Activated naive CD8-positive, alpha-beta T cell treated with anti-CD3 and anti-CD28 coated beads for 36 hours (primary cell): ENCODE measurements at regions not wholly inside any gene's neighbourhood (a gene's known extent, or its start where the extent isn't known, plus 50 kb on each side); places are given as distances from the start of the nearest gene placed in this dataset.

Experiments
- DNase-seq: peaks from one replicate; pipeline ENCODE4 v3.0.0; 2021
- H3K27ac Mint-ChIP-seq: one replicate; pipeline ENCODE4 v1.8.0; 2022; ENCODE audit warnings: mild to moderate bottlenecking, moderate library complexity, mixed read lengths
- H3K27me3 Mint-ChIP-seq: one replicate; pipeline ENCODE4 v1.8.0; 2022; ENCODE audit warnings: mild to moderate bottlenecking, mixed read lengths
- H3K36me3 Mint-ChIP-seq: one replicate; pipeline ENCODE4 v1.8.0; 2021; ENCODE audit warnings: mild to moderate bottlenecking, mixed read lengths
- H3K4me1 Mint-ChIP-seq: one replicate; pipeline ENCODE4 v1.8.0; 2021; ENCODE audit warnings: mixed read lengths
- H3K4me3 Mint-ChIP-seq: one replicate; pipeline ENCODE4 v1.8.0; 2022; ENCODE audit warnings: mild to moderate bottlenecking, moderate library complexity, mixed read lengths
- H3K9me3 Mint-ChIP-seq: one replicate; pipeline ENCODE4 v1.8.0; 2022; ENCODE audit warnings: mixed read lengths

DNA sequence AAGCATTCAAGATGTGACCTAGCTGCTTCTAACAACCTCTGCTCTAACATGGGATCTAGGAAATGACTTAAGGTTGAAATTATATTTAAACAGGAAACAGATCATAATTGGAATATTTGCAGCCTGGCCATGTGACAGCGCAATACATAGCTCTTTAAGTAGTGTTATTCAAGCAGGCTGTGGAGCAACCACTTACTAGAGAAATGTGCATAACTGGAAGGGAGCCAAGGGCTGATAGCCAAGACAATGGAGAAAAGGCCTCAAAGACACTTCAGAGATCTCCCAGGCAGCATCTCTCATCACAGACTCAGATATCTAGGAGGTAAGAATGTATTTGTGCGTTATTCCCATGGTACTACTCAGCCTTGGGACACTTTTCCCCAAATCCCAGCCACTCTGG is 823.0 kb upstream of the PRMT6 start:
- Mint-ChIP-seq H3K9me3 (peaks cover 2% of the 10 kb centered on the region), H3K4me1 (no peaks in the 10 kb centered on the region), H3K27me3 (no peaks in the 10 kb centered on the region), H3K27ac (no peak overlapping the region), H3K4me3 (no peak overlapping the region), H3K36me3 (no peaks in the 10 kb centered on the region)
- DNase-seq = no peak

DNA sequence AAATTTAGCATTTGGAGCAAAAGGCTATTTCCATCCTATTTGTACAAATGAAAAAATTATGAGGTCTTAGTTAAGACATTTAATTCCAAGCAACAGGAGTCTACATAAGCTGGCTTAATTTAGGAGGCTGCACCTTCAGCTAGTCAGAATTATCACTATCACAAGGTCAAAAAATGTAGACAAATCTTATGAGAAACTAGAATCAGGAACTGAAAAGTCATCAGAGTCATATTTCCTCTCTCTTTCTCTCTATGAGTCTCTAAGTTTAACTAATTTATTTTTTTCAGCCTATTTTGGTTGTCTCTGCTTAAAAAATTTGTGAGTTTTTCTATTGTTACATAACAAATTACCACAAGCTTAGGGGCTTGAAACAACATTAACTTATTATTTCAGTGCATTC is 807.1 kb upstream of the PRMT6 start:
- no peaks in the 10 kb centered on the region for H3K27me3 Mint-ChIP-seq
- no peaks in the 10 kb centered on the region for H3K4me1 Mint-ChIP-seq
- no peak overlapping the region for H3K27ac Mint-ChIP-seq
- no peak overlapping the region for H3K4me3 Mint-ChIP-seq
- DNase-seq = no peak
- H3K9me3 Mint-ChIP-seq = peaks cover 4% of the 10 kb centered on the region
- H3K36me3 Mint-ChIP-seq = no peaks in the 10 kb centered on the region

DNA sequence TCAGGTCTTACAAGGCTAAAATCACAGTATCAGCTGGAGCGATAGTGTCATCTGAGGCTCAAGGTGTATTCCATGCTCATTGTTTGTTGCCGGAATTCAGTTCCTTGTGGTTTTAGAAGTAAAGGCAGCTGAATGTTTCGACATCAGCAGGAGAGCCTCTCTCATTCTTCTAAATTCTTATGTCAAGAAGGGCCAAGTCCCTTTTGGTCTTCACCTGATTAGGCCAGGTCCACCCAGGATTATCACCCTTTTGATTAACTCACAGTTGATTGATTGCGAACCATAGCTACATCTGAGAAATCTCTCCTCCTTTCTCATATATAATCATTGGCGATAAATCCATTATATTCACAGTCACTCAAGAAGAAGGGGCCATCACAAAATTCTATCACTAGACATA is 806.7 kb upstream of the PRMT6 start:
- Mint-ChIP-seq H3K36me3 (no peaks in the 10 kb centered on the region), H3K4me1 (no peaks in the 10 kb centered on the region), H3K9me3 (peaks cover 4% of the 10 kb centered on the region), H3K4me3 (no peak overlapping the region), H3K27ac (no peak overlapping the region), H3K27me3 (no peaks in the 10 kb centered on the region)
- DNase-seq = no peak

DNA sequence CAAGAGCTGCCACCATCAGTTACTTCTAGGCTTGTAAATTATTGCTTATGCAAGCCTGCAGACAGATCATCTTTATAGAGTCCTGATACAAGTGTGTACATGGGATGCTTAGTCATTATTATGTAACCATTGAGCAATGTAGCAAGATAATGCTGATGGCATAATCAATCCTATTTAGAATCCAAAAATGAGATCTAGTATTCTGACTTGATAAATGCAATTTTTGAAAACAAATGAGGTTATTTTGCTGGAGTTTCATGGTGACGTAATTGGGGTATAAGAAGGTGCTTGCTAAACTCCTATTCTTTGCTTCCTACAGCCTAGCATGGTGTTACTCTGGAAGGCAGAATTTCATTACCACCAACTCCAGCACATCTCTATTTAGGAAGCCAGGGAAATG is 801.7 kb upstream of the PRMT6 start:
- Mint-ChIP-seq H3K4me1 (no peaks in the 10 kb centered on the region), H3K27me3 (no peaks in the 10 kb centered on the region), H3K36me3 (no peaks in the 10 kb centered on the region), H3K27ac (no peak overlapping the region), H3K9me3 (peaks cover 9% of the 10 kb centered on the region), H3K4me3 (no peak overlapping the region)
- DNase-seq = no peak

DNA sequence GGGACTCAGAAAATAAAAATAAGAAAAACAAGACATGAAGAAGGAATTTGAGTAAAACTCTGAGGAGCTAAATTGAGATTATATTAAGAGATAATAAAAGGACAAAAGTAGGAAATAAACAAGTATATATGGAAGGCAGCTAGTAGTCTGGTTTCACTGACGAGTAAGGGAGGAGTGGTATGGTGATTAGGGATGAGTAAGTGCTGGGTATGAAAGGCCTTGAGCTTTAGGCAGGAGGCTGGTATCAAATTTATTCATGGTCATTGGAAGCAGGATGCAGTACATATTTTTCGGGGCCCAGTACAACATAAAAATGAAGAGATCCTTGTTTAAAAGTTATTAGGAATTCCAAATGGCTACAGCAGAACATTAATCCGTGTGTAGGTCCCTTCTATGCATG is 789.7 kb upstream of the PRMT6 start:
- H3K4me3 Mint-ChIP-seq = no peak overlapping the region
- no peaks in the 10 kb centered on the region for H3K36me3 Mint-ChIP-seq
- H3K4me1 Mint-ChIP-seq = no peaks in the 10 kb centered on the region
- no peaks in the 10 kb centered on the region for H3K27me3 Mint-ChIP-seq
- DNase-seq = no peak
- H3K27ac Mint-ChIP-seq = no peak overlapping the region
- peaks cover 10% of the 10 kb centered on the region for H3K9me3 Mint-ChIP-seq

DNA sequence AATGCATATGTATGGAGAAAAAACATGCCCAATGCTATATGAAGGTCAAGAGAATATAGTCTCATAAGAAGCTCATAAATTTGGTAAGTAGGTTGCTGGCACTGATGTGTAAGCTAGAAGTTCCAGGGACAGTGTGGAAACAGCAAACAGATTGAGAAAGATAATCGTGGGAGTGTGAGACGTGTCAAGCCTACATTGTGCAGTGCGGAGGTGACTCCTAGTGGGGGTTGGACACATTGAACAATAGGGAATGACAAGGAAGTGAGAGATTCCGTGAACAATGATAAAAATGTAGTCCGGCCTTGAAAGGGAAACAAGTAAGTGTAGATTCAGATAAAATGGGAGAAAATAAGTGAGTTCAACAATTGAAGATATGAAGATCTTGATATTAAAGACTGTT is 788.4 kb upstream of the PRMT6 start:
- no peak overlapping the region for H3K4me3 Mint-ChIP-seq
- H3K27me3 Mint-ChIP-seq = no peaks in the 10 kb centered on the region
- no peaks in the 10 kb centered on the region for H3K4me1 Mint-ChIP-seq
- no peak overlapping the region for H3K27ac Mint-ChIP-seq
- peaks cover 10% of the 10 kb centered on the region for H3K9me3 Mint-ChIP-seq
- no peak for DNase-seq
- no peaks in the 10 kb centered on the region for H3K36me3 Mint-ChIP-seq

DNA sequence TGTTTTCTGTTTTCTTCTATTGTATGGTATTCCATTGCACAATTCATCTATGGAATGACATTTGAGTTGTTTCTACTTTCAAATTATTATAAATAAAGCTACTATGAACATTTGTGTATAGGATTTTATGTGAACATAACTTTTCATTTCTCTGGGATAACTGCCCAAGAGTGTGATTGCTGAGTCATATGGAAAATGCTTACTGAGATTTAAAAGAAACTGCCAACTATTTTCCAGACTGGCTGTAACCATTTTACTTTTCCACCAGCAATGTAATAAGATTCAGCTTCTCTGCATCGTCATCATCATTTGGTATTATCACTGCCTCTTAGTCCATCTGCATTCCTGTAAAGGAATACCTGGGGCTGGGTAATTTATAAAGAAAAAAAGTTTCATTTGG is 779.6 kb upstream of the PRMT6 start:
- no peak for DNase-seq
- no peaks in the 10 kb centered on the region for H3K4me1 Mint-ChIP-seq
- H3K27me3 Mint-ChIP-seq = no peaks in the 10 kb centered on the region
- H3K36me3 Mint-ChIP-seq = no peaks in the 10 kb centered on the region
- H3K27ac Mint-ChIP-seq = no peak overlapping the region
- H3K9me3 Mint-ChIP-seq = peaks cover 7% of the 10 kb centered on the region
- no peak overlapping the region for H3K4me3 Mint-ChIP-seq

DNA sequence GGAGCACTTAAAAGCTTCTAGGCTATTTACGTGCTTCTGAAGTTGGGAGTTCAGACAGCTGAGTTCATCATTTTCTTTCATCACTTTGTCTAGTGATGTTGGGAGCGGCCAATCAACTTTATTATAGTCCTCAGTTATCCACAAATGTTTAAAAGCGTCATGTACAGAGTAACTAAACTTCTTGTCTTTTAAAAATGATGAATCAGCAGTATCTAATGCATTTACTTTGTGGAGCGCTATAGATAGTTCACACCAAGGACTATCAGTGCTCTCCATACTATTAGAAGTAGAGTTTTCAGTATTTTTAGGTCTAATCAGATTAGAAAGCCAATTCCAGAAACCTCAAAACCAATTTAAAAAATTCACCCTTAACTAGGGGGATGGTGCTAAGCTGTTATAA is 778.7 kb upstream of the PRMT6 start:
- H3K9me3 Mint-ChIP-seq = peaks cover 9% of the 10 kb centered on the region
- H3K27me3 Mint-ChIP-seq = no peaks in the 10 kb centered on the region
- no peak overlapping the region for H3K4me3 Mint-ChIP-seq
- DNase-seq = no peak
- no peak overlapping the region for H3K27ac Mint-ChIP-seq
- H3K36me3 Mint-ChIP-seq = no peaks in the 10 kb centered on the region
- H3K4me1 Mint-ChIP-seq = no peaks in the 10 kb centered on the region

DNA sequence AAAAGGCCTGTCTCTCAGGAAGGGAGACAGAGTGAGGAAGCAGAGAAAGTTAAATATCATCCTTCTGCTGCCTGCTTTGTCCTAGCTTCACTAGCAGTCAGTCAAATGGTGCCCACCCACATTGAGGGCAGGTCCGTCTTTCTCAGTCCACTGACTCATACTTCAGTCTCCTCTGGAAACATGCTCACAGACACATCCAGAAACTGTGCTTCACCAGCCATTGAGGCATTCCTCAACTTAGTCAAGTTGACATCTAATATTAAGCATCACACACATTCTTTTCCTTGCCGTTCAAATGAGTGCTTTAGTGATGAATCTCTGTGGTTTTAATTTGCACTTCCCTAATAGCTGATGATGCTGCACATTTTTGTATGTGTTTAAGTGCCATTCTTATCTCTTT is 777.8 kb upstream of the PRMT6 start:
- no peak for DNase-seq
- H3K4me3 Mint-ChIP-seq = no peak overlapping the region
- no peak overlapping the region for H3K27ac Mint-ChIP-seq
- H3K36me3 Mint-ChIP-seq = no peaks in the 10 kb centered on the region
- peaks cover 9% of the 10 kb centered on the region for H3K9me3 Mint-ChIP-seq
- no peaks in the 10 kb centered on the region for H3K27me3 Mint-ChIP-seq
- no peaks in the 10 kb centered on the region for H3K4me1 Mint-ChIP-seq

DNA sequence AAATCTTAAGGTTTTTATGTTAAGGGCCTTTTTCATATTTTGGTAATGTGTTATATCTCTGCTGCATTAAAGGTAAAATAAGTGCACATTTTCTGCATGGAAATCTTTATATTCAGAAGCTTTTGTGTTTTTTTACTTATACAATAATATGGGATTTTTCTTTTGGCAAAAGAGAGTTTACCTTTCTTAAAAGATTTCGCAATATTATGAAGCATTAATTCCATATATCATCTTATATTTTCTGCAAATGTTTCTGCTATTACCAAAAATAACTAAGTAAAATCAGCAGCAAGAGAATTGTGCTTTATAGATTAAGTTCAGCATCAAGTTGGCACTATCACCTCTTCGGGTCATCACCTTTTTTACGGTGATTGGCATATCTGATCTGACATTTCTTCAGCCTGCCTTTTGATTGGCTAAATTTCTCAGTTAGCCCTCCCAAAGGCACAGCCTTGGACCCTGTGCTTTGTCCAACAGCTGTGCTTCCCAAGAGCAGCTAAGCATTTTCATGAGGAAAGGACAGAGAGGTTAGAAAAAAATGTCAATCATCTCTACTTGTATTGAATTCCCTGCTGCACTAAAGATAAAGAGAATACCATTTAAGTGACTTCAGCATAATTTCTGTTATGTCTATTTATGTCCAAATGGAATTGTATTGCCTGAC is 767.1 kb upstream of the PRMT6 start:
- Mint-ChIP-seq H3K4me3 (no peak overlapping the region), H3K9me3 (peaks cover 1% of the 10 kb centered on the region), H3K27ac (no peak overlapping the region), H3K36me3 (no peaks in the 10 kb centered on the region), H3K27me3 (no peaks in the 10 kb centered on the region), H3K4me1 (no peaks in the 10 kb centered on the region)
- DNase-seq = no peak

DNA sequence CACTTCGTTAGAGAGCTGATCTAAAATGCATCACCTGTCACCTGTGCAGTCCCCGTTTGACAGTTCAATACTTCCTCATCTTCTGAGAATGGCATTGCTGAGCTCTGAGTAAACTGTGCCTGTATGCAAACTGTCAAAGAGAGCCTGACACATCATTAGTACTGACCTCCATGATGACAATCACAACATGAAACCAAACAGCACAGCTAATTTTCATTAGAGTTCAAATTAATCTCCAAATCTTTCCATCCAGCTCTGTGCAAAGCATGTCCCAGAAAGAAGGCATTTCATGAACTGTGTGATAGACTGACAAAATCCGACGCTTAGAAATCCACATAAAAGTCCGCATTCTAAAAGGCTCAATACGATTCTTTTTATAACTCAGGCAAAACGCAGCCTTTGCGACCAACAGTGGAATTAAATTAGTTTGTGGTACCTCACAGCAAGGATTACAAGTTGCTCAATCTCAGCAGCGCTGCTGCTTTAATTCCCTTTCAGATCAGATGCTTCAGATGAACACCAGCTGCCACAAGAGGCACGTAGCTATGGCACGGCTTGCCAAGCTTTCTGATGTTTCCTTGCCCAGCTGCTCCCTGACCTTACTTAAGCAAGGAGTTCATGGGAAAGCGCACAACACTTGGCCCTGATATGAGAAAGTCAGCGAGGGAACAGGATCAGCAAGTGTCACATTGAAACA is 765.5 kb upstream of the PRMT6 start:
- Mint-ChIP-seq H3K4me1 (no peaks in the 10 kb centered on the region), H3K27ac (no peak overlapping the region), H3K9me3 (peaks cover 1% of the 10 kb centered on the region), H3K36me3 (no peaks in the 10 kb centered on the region), H3K4me3 (no peak overlapping the region), H3K27me3 (no peaks in the 10 kb centered on the region)
- DNase-seq = no peak

DNA sequence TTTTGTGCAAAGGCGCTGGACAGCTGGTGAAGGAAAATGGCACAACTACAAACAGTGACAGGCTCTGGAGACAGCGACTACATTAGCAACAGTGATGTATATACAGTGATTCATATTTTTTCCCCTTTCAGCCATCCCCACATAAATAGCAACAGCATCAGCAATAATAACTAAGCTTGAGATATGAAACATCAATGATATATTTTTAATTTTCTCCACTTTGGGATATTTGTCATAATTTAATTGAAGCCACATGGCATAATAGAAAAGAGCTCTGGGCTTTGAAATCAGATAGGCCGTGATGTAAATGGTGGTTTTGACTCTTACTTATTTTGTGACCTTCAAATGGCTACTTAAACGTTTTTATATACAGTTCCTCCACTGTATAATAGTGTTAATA is 764.3 kb upstream of the PRMT6 start:
- Mint-ChIP-seq H3K4me1 (no peaks in the 10 kb centered on the region), H3K36me3 (no peaks in the 10 kb centered on the region), H3K27me3 (no peaks in the 10 kb centered on the region), H3K9me3 (peaks cover 1% of the 10 kb centered on the region), H3K4me3 (no peak overlapping the region), H3K27ac (no peak overlapping the region)
- DNase-seq = no peak

DNA sequence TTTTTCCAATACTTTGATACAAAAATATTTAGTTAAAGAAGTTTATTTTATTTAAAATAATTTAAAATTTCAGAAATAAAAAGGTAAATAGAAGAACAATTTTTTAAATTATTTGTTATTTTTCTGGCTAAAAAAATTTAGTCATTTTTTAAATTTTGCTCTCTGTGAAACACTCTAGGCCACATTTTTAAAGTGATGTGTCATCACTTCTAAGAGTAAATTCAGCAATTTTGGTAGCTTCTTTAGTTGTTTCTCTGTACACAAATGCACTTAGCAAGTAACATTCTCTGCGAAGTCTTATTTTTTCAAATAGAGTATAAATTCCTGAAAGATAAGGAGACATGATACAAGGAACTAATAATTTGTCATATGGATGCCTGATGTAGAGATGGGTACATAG is 760.0 kb upstream of the PRMT6 start:
- H3K27me3 Mint-ChIP-seq = no peaks in the 10 kb centered on the region
- no peaks in the 10 kb centered on the region for H3K4me1 Mint-ChIP-seq
- H3K4me3 Mint-ChIP-seq = no peak overlapping the region
- H3K36me3 Mint-ChIP-seq = no peaks in the 10 kb centered on the region
- peaks cover 7% of the 10 kb centered on the region for H3K9me3 Mint-ChIP-seq
- DNase-seq = no peak
- no peak overlapping the region for H3K27ac Mint-ChIP-seq

DNA sequence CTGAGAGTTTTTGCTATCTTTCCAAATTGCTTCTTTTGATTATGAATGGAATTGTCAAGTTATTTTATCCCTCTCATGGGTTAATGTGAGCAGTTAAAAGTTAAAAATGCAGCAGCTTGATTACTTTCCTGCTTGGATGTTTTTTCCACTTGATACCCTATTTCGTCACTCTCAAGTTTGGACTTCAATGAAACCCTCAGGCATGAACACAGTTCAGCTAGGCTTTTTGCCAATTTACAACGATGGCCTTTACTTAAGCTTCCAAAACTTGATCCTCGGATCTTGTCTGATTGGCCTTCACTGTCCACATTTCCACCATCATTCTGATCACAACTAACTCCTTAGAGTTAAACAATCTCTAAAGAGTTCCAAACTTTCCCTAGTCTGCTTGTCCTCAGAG is 752.4 kb upstream of the PRMT6 start:
- Mint-ChIP-seq H3K27ac (no peak overlapping the region), H3K4me3 (no peak overlapping the region), H3K9me3 (peaks cover 15% of the 10 kb centered on the region), H3K4me1 (no peaks in the 10 kb centered on the region), H3K36me3 (no peaks in the 10 kb centered on the region), H3K27me3 (no peaks in the 10 kb centered on the region)
- no peak for DNase-seq

DNA sequence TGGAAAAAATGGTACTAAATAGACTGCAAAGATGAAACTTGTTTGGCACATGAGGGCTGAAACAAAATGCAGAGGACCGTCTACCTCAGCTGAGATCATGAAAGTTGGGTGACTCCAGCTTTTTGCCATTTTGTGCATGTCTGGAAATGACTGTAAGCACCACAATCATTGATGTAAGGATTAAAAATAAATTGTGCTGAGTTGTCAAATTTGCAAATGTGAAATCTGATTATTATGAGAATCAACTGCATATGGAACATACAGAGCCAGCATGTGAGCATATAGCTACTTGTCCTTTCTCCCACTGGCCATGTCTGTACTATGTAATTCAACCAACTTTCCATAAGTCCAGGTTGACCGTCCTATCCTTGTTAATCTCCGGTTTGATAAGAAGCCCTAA is 736.9 kb upstream of the PRMT6 start:
- H3K27ac Mint-ChIP-seq = no peak overlapping the region
- H3K27me3 Mint-ChIP-seq = no peaks in the 10 kb centered on the region
- H3K4me3 Mint-ChIP-seq = no peak overlapping the region
- no peaks in the 10 kb centered on the region for H3K4me1 Mint-ChIP-seq
- peaks cover 9% of the 10 kb centered on the region for H3K9me3 Mint-ChIP-seq
- DNase-seq = no peak
- H3K36me3 Mint-ChIP-seq = no peaks in the 10 kb centered on the region

DNA sequence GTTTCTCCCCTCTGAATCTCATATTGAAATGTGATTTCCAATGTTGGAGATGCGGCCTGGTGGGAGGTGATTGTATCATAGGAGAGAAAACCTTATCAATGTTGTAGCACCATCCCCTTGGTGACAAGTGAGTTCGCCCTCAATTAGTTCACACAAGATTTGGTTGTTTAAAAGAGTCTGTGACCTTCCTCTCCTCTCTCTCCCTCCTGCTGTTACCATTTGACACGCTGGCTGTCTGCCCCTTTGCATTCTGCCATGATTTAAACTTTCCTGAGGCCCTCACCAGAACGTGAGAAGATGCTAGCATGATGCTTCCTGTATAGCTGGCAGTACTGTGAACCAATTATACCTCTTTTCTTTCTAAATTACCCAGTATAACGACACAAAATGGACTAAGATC is 730.9 kb upstream of the PRMT6 start:
- Mint-ChIP-seq H3K27me3 (no peaks in the 10 kb centered on the region), H3K27ac (no peak overlapping the region), H3K4me1 (no peaks in the 10 kb centered on the region), H3K36me3 (no peaks in the 10 kb centered on the region), H3K9me3 (no peaks in the 10 kb centered on the region), H3K4me3 (no peak overlapping the region)
- DNase-seq = no peak
